A673 (cell line): ENCODE measurements at regions not wholly inside any gene's neighbourhood (a gene's known extent, or its start where the extent isn't known, plus 50 kb on each side); places are given as distances from the start of the nearest gene placed in this dataset.

ENCODE experiments used
- BruUV-seq: library from RNA; stranded (reverse); fragments of 400-500 nt; replicated peaks from 2 replicates; lab custom pipeline; 2021; lab: Mats Ljungman, UMichigan
- CTCF ChIA-PET: fragments of 300-600 bp; sonication (Branson Sonifier 250); formaldehyde crosslinking; loops from one replicate; lab custom pipeline; 2022; ENCODE audit warnings: antibody characterized with exemption; lab: Charles Lee
- POLR2A ChIA-PET: fragments of 300-600 bp; sonication (Branson Sonifier 250); formaldehyde crosslinking; loops from one replicate; lab custom pipeline; 2022; ENCODE audit warnings: antibody characterized with exemption; ENCODE audit not compliant: low non-redundant PET; lab: Charles Lee
- DNase-seq: peaks from one replicate; pipeline ENCODE4 v3.0.0-alpha.2; 2015; ENCODE audit warnings: low spot score
- H3K27ac ChIP-seq: fragments of 200-600 bp; sonication (generic); 2 replicates; pipeline ENCODE4 v1.5.1; 2016; ENCODE audit warnings: mixed run types, low read depth, mild to moderate bottlenecking, mixed read lengths, antibody characterized with exemption, low read length; ENCODE audit not compliant: poor library complexity, severe bottlenecking
- H3K27me3 ChIP-seq: fragments of 200-600 bp; sonication (generic); replicated peaks from 2 replicates; pipeline ENCODE4 v1.6.1; 2017; ENCODE audit warnings: mixed run types, low read depth, mild to moderate bottlenecking, mixed read lengths, antibody characterized with exemption, low read length; ENCODE audit not compliant: insufficient read depth, poor library complexity
- H3K36me3 ChIP-seq: fragments of 200-600 bp; sonication (generic); 2 replicates; pipeline ENCODE4 v1.6.1; 2016; ENCODE audit warnings: mixed run types, mild to moderate bottlenecking, mixed read lengths, antibody characterized with exemption, low read length; ENCODE audit not compliant: insufficient read depth, poor library complexity, severe bottlenecking
- H3K4me1 ChIP-seq: fragments of 200-600 bp; sonication (generic); 2 replicates; pipeline ENCODE4 v1.6.1; 2017; ENCODE audit warnings: mixed run types, mild to moderate bottlenecking, mixed read lengths, antibody characterized with exemption, low read length; ENCODE audit not compliant: insufficient read depth, poor library complexity, severe bottlenecking
- H3K4me3 ChIP-seq: fragments of 200-600 bp; sonication (generic); 2 replicates; pipeline ENCODE4 v1.5.1; 2016; ENCODE audit warnings: low read depth, mixed run types, mild to moderate bottlenecking, mixed read lengths, low read length; ENCODE audit not compliant: poor library complexity, severe bottlenecking
- H3K9me3 ChIP-seq: fragments of 200-600 bp; sonication (generic); 2 replicates; pipeline ENCODE4 v1.6.1; 2016; ENCODE audit warnings: mixed run types, low read depth, mild to moderate bottlenecking, mixed read lengths, antibody characterized with exemption, low read length; ENCODE audit not compliant: poor library complexity, severe bottlenecking
- CTCF ChIP-seq: fragments of 300-800, 200-600 bp; sonication (generic); conservative IDR thresholded peaks from 2 replicates; pipeline ENCODE4 v1.5.1; 2017; ENCODE audit warnings: low read depth, mild to moderate bottlenecking, antibody characterized with exemption, low read length, moderate library complexity, mixed read lengths
- EZH2 ChIP-seq: fragments of 200-600 bp; sonication (generic); IDR thresholded peaks from 2 replicates; pipeline ENCODE4 v1.6.1; 2017; ENCODE audit warnings: borderline replicate concordance, low read depth, mild to moderate bottlenecking, mixed read lengths, antibody characterized with exemption, low read length; ENCODE audit not compliant: poor library complexity, severe bottlenecking
- intact Hi-C: fragments of 100-400 bp; cut with micrococcal nuclease; formaldehyde crosslinking; loops from one replicate; pipeline ENCODE4 v1.10.0; 2022; ENCODE audit not compliant: unreplicated experiment

GRCh38 chr21:22903851-22904250 is 1905.6 kb downstream of the NCAM2 start:
- no peaks in the 10 kb centered on the region for H3K4me1 ChIP-seq
- H3K4me3 ChIP-seq = no peak overlapping the region
- no peaks in the 10 kb centered on the region for H3K36me3 ChIP-seq
- BruUV-seq = no TSS peak
- no peaks in the 10 kb centered on the region for H3K9me3 ChIP-seq
- intact Hi-C loops = no loop called here
- no peaks in the 10 kb centered on the region for H3K27me3 ChIP-seq
- no peak overlapping the region for H3K27ac ChIP-seq
- POLR2A ChIA-PET = no interaction called here
- CTCF ChIA-PET = no interaction called here
- DNase-seq = no peak
- TF ChIP-seq EZH2 (no peak), CTCF (no peak)

GRCh38 chr21:22904385-22904784 is 1906.2 kb downstream of the NCAM2 start:
- H3K36me3 ChIP-seq = no peaks in the 10 kb centered on the region
- intact Hi-C loops = no loop called here
- no TSS peak for BruUV-seq
- POLR2A ChIA-PET = no interaction called here
- no peak for DNase-seq
- H3K4me1 ChIP-seq = no peaks in the 10 kb centered on the region
- H3K27ac ChIP-seq = no peak overlapping the region
- H3K27me3 ChIP-seq = no peaks in the 10 kb centered on the region
- TF ChIP-seq EZH2 (no peak), CTCF (no peak)
- no peak overlapping the region for H3K4me3 ChIP-seq
- no peaks in the 10 kb centered on the region for H3K9me3 ChIP-seq
- CTCF ChIA-PET = no interaction called here

GRCh38 chr21:22925032-22925431 is 1926.8 kb downstream of the NCAM2 start:
- H3K4me1 ChIP-seq = no peaks in the 10 kb centered on the region
- DNase-seq = no peak
- TF ChIP-seq CTCF = no peak
- no peak for TF ChIP-seq EZH2
- intact Hi-C loops = no loop called here
- BruUV-seq = no TSS peak
- no peaks in the 10 kb centered on the region for H3K36me3 ChIP-seq
- no peaks in the 10 kb centered on the region for H3K27me3 ChIP-seq
- CTCF ChIA-PET = no interaction called here
- H3K9me3 ChIP-seq = no peaks in the 10 kb centered on the region
- no peak overlapping the region for H3K27ac ChIP-seq
- POLR2A ChIA-PET = no interaction called here
- H3K4me3 ChIP-seq = no peak overlapping the region
